GM18505 (cell line): ENCODE measurements at regions not wholly inside any gene's neighbourhood (a gene's known extent, or its start where the extent isn't known, plus 50 kb on each side); places are given as distances from the start of the nearest gene placed in this dataset.

Experiments used
- ATAC-seq: cut with Tn5 transposase; IDR thresholded peaks from one replicate; pipeline ENCODE4 v1.9.1; 2021; ENCODE audit not compliant: unreplicated experiment
- POLR2A ChIP-seq: IDR thresholded peaks from 4 replicates; pipeline ENCODE4 v1.6.1; 2011; ENCODE audit warnings: borderline replicate concordance; ENCODE audit not compliant: insufficient read depth, insufficient read length; ENCODE audit errors: extremely low read depth

DNA sequence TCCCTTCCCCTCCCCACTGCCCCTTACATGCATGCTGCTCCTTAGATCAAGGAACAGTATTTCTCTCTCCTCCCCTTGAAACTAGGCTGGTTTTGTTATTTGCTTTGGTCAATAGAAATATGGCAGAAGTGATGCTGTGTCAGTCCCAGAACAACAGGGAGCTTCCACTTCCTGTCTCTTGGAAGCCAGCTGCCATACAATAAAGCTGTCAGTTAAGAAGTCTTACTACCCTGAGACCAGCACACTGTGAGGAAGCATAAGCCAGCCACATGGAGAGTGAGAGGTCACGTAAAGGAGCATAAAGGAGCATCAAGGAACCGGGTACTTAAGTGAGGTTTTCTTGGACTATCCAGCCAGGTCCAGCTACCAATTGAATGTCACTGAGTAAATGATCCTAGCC lies 126.6 kb downstream of the NOL4 start:
- TF ChIP-seq POLR2A, result no peak
- ATAC-seq, result no peak

- no peak for TF ChIP-seq POLR2A
- ATAC-seq, result no peak
Measured at GRCh38 chr18:34097312-34097711, 127.4 kb downstream of the NOL4 start.

- TF ChIP-seq POLR2A, result no peak
- no peak for ATAC-seq
Measured at GRCh38 chr18:34094148-34094547, 130.6 kb downstream of the NOL4 start.

GRCh38 chr18:34092796-34093195 lies 131.9 kb downstream of the NOL4 start:
- TF ChIP-seq POLR2A, result no peak

GRCh38 chr18:34086370-34086769 lies 138.3 kb downstream of the NOL4 start:
- no peak for ATAC-seq
- TF ChIP-seq POLR2A, result no peak

More at GRCh38 chr18:34092796-34093195, 131.9 kb downstream of the NOL4 start:
- no peak for ATAC-seq

DNA sequence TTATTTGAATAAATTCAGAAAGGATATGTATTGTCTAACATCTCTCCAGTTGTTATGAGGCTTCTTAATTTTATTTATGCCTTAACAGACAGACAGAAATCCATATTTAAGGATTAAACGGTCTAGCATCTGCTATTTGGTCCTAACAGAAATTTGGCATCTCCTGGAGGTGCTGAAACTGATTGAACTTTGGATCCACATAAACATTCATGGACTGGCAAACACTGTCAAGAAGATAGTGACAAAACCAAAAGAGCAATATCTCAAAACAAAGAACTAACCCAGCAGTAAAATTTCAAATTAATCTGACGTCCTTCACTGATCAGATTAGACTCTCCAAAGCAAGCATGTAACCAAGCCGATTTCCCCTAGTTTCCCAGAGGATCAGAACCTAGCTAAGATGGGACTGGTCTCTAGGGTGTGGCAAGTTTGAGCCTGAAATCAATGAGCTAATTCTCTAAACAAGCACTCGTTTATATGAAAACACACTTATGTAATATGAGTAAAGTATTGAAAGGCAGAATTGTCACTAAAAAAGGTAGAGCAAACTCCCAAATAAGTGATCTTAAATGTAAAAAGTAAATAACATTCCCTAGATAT lies 139.5 kb downstream of the NOL4 start:
- ATAC-seq, result no peak
- no peak for TF ChIP-seq POLR2A

DNA sequence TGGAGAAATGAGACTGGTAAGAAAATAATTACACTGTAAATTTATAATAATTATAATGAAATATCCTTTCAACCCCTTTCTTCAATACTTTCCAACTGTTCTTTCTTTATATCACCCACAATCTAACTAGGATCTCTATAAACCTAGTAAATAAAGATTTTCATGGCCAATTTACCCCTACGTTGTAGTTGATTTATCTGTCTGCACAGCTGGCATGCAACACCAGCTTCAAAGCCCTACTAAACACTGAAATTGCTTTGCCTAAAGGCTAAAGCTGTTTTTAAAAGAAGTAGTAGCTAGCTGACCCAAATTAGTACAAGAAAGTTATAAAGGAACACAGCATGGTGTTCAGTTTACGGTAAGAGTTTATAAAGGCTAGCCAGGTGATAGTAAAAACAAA lies 140.1 kb downstream of the NOL4 start:
- TF ChIP-seq POLR2A, result no peak
- no peak for ATAC-seq

DNA sequence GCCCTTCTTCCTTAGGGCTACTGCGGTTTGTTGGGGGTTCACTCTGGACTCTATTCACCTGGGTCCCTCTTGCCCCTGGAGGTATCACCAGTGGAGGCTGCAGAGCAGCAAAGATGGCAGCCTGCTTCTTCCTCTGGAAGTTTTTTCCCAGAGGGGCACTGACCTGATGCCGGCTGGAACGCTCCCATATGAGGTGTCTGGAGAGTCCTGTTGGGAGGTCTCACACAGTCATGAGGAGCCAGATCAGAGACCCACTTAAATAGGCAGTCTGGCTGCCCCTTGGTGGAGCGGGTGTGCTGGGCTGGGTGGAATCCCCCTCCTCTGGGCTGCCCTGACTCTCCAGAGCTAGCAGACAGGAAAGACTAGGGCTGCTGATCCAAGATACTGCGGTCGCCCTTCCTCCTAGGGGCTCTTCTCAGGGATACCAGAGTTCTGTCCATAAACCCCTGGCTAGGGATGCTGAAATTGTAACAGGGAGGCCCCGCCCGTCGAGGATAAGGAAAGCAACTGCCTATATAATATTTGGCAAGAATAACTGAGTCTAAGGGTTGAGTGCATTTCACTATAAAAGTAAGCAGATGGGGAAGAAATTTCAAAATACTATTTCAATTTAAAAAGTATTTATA lies 140.7 kb downstream of the NOL4 start:
- no peak for ATAC-seq
- TF ChIP-seq POLR2A, result no peak

DNA sequence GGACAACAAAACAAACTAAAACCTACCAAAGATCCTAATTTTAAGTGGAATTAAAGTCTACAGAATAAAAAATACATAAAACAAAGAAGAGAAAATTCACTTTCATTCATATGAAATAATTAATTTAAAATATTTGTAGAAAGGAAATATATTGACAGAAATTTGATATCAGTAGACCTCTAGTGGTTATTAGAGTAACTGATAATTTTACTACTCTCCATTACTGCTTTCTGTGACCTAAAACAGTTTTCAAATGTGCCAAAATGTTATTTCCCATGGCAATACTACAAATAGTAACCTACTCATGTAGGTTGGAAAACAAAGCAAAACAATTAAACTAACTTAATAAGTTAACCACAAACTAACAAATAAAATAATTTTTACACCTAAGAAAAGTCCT lies 147.1 kb downstream of the NOL4 start:
- no peak for TF ChIP-seq POLR2A
- no peak for ATAC-seq

DNA sequence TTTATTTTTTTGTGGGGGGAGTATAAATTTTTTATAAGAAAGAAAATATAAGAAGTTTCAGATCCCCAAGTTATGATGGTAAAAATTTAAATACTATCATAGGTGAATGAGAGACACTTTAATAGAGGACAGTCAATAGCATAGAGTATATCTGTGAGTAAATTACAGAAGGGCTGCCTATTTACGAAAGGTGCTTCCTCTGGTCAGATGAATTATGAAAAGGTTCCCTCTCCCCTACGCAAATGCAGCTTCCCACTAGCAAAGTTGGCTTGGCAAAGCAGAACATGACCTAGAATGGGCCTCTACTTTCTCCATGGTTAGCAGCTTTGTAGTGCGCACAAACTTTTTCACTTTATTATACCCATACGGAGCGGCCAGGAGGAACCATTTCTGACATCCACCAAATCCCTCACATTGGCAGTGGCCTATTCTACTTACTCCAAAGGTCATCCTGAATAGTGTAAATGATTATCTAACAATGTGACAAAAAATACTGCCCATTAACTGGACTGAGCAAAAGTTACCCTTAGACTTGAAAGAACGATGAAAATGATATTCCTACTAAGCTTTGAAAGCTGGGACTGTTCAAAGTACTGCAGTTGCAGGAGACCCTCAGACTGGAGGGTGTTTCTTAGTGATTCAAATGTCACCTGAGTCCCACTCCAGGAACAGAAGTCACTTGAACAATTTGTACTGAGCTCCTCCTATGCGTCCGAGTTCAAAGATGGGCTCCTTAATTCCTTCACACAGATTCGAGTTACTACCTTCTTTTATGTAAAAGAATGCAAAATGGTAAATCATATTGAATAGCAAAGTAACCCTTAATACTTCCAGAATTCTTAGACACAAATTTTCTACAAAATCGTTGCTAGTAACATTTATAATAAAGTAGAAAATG lies 148.5 kb downstream of the NOL4 start:
- ATAC-seq, result no peak
- TF ChIP-seq POLR2A, result no peak

DNA sequence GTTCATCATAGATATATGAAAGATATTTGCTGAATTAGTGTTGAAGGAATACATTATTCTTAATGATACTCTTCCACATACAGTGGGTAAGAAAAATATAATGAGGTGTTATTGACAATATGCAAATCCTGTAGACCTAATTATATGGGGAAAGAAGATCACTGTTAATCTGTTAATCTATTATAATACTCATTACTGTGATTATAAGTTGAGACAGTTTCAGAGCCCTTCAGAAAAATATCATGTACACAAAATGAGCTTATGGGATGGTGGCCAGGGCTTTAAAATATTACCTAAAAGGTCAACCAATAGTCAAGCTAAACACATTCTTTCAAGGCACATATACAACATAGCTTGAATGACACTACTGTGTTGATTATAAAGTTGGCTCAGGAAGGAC lies 163.5 kb downstream of the NOL4 start:
- TF ChIP-seq POLR2A, result no peak
- ATAC-seq, result no peak

DNA sequence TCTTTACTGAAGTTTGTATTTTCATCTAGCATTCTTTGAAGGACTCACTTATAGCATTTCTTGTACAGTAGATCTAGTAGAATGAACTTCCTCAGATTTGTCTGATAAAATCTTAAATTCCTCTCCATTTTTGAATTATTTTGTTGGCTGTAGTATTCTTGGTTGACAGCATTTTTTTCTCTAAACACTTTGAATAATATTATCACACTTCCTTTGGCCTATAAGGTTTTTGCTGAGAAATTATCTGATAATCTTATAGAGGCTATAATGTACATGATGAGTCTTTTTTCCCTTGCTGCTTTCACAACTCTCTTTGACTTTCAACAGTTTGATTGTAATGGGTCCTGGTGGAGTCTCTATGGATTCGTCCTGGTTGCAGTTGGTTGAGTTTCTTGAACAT lies 169.5 kb downstream of the NOL4 start:
- no peak for TF ChIP-seq POLR2A
- no peak for ATAC-seq

- no peak for TF ChIP-seq POLR2A
- no peak for ATAC-seq
Measured at GRCh38 chr18:34050661-34051060, 174.1 kb downstream of the NOL4 start.

DNA sequence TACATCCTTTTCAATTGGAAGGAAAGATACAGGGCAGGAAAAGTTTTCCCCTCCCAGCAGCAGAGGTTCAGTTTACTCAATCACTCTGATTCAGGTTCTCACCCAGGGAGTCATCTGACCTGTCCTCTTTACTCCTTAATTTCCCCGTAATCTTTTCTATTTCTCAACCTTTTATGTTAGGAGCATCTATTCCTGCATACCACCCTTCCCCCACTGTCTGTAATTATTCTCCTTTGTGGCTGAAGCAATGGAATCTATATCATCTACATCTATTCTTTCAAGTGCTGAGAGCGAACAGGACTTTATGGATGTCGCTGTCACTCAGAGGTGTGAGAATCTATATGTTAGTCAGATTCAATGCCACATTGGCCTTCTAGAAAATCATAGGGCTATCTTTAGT lies 175.2 kb downstream of the NOL4 start:
- no peak for ATAC-seq
- no peak for TF ChIP-seq POLR2A

- TF ChIP-seq POLR2A, result no peak
Measured at GRCh38 chr18:34048423-34048822, 176.3 kb downstream of the NOL4 start.

More at GRCh38 chr18:34048423-34048822, 176.3 kb downstream of the NOL4 start:
- no peak for ATAC-seq
